Lower leg skin (tissue), 4 donors: ENCODE measurements at regions not wholly inside any gene's neighbourhood (a gene's known extent, or its start where the extent isn't known, plus 50 kb on each side); places are given as distances from the start of the nearest gene placed in this dataset.

Experiments
- DNase-seq, 2 donors: peaks; one replicate each; pipeline ENCODE4 v3.0.0-alpha.2; 2019; ENCODE audit warnings: low spot score in 2 of 2
- H3K4me3 ChIP-seq: fragments of 200-600 bp; sonication (generic); 2 replicates; pipeline ENCODE4 v1.5.1; 2017; ENCODE audit warnings: mild to moderate bottlenecking, low read depth; ENCODE audit not compliant: poor library complexity, severe bottlenecking
- CTCF ChIP-seq, 3 donors: fragments of 450-650 bp; IDR thresholded peaks; one replicate each; pipeline ENCODE4 v1.5.1; 2016; ENCODE audit warnings: antibody characterized with exemption in 3 of 3, mild to moderate bottlenecking in 3 of 3, moderate library complexity in 2 of 3
- POLR2A ChIP-seq, 2 donors: fragments of 450-650 bp; IDR thresholded peaks; one replicate each; pipeline ENCODE4 v1.6.1; 2016 to 2017; ENCODE audit warnings: antibody characterized with exemption in 2 of 2, mild to moderate bottlenecking in 1 of 2, moderate library complexity in 1 of 2
- WGBS, 2 donors: methylation state at CpG; one replicate each; pipeline ENCODE4 v1.1.5; 2018; 5-methylcytosine and 5-hydroxymethylcytosine counted together
- intact Hi-C: fragments of 100-400 bp; cut with DNase I; formaldehyde crosslinking; loops from one replicate; pipeline ENCODE4 v1.15.0; 2023; ENCODE audit warnings: low total_unique reads

GRCh38 chr5:67375606-67376005, 179.0 kb upstream of the CD180 start:
- TF ChIP-seq CTCF (IDR thresholded peaks at IDR 0.05): no peak
- no peak for TF ChIP-seq POLR2A (IDR thresholded peaks at IDR 0.05)
- DNase-seq: no peak
- intact Hi-C loops: no loop called here
- 94 to 100% methylated on average over 2 of the region's 2 CpGs for WGBS, 2 donors
- H3K4me3 ChIP-seq: no peak overlapping the region

- TF ChIP-seq CTCF (IDR thresholded peaks at IDR 0.05): no peak
- no peak for TF ChIP-seq POLR2A (IDR thresholded peaks at IDR 0.05)
- WGBS, 2 donors: 45 to 49% methylated on average over 2 of the region's 2 CpGs
- intact Hi-C loops: no loop called here
- H3K4me3 ChIP-seq: no peak overlapping the region
- DNase-seq: no peak
Observed at GRCh38 chr5:67374378-67374777, 177.8 kb upstream of the CD180 start.

- WGBS, 2 donors: 71 to 78% methylated on average over 1 of the region's 1 CpG
- TF ChIP-seq CTCF (IDR thresholded peaks at IDR 0.05): no peak
- no peak for TF ChIP-seq POLR2A (IDR thresholded peaks at IDR 0.05)
- no peak for DNase-seq
- H3K4me3 ChIP-seq: no peak overlapping the region
- intact Hi-C loops: no loop called here
Observed at GRCh38 chr5:67373518-67373917, 176.9 kb upstream of the CD180 start.

- 73 to 79% methylated on average over 1 of the region's 1 CpG for WGBS, 2 donors
- intact Hi-C loops: no loop called here
- TF ChIP-seq CTCF (IDR thresholded peaks at IDR 0.05) (no peak), POLR2A (IDR thresholded peaks at IDR 0.05) (no peak)
- no peak for DNase-seq
- no peak overlapping the region for H3K4me3 ChIP-seq
Observed at GRCh38 chr5:67372887-67373286, 176.3 kb upstream of the CD180 start.

- TF ChIP-seq CTCF (IDR thresholded peaks at IDR 0.05) (no peak), POLR2A (IDR thresholded peaks at IDR 0.05) (no peak)
- no peak for DNase-seq
- no peak overlapping the region for H3K4me3 ChIP-seq
- 42 to 64% methylated on average over 1 of the region's 1 CpG for WGBS, 2 donors
- intact Hi-C loops: no loop called here
Observed at GRCh38 chr5:67371924-67372323, 175.3 kb upstream of the CD180 start.

- no peak for DNase-seq
- intact Hi-C loops: no loop called here
- no peak overlapping the region for H3K4me3 ChIP-seq
- 45 to 52% methylated on average over 5 of the region's 5 CpGs for WGBS, 2 donors
- TF ChIP-seq CTCF (IDR thresholded peaks at IDR 0.05) (no peak), POLR2A (IDR thresholded peaks at IDR 0.05) (no peak)
Observed at GRCh38 chr5:67366691-67367395, 170.2 kb upstream of the CD180 start.
